ENCODE measurements at regions not wholly inside any gene's neighbourhood (a gene's known extent, or its start where the extent isn't known, plus 50 kb on each side); places are given as distances from the start of the nearest gene placed in this dataset.

- H3K27ac Mint-ChIP-seq: no peak overlapping the region
- POLR2A ChIA-PET: no interaction called here
- Histone ChIP-seq H3K27me3 (ENCODE audit: control insufficient read depth in 1 of 2, insufficient read depth in 2 of 2, low read length in 2 of 2) (peaks cover 0 to 2% of the 10 kb centered on the region in 2 experiments), H3K9me3 (ENCODE audit: control insufficient read depth in 1 of 2, insufficient read depth in 1 of 2, low read length in 2 of 2) (peaks cover 4 to 47% of the 10 kb centered on the region in 2 experiments), H3K4me3 (ENCODE audit: low read length) (no peak overlapping the region), H3K4me1 (ENCODE audit: insufficient read depth, low read length) (no peaks in the 10 kb centered on the region), H3K36me3 (ENCODE audit: insufficient read depth, low read length) (no peaks in the 10 kb centered on the region), H3K27ac (ENCODE audit: low read depth in 1 of 2, low read length in 2 of 2) (no peak overlapping the region)
- H3K9me3 Mint-ChIP-seq: peaks cover 11% of the 10 kb centered on the region
- H3K4me3 Mint-ChIP-seq: no peak overlapping the region
- intact Hi-C loops (cut with DNase I, micrococcal nuclease): no loop called here
- ATAC-seq (ENCODE audit: poor library complexity) (no peak), DNase-seq (no peak)
- H3K27me3 Mint-ChIP-seq: no peaks in the 10 kb centered on the region
- H3K36me3 Mint-ChIP-seq (ENCODE audit: low read depth): no peaks in the 10 kb centered on the region
- CTCF ChIA-PET: no interaction called here
- H3K4me1 Mint-ChIP-seq (ENCODE audit: low read depth): no peaks in the 10 kb centered on the region
- TF ChIP-seq CTCF (IDR thresholded peaks at IDR 0.05): no peak
Measured at GRCh38 chr7:155911471-155912105, 99.3 kb upstream of the SHH start.

GRCh38 chr7:155908385-155908784, 96.1 kb upstream of the SHH start:
- Histone ChIP-seq H3K4me1 (ENCODE audit: insufficient read depth, low read length) (no peaks in the 10 kb centered on the region), H3K9me3 (ENCODE audit: control insufficient read depth in 1 of 2, insufficient read depth in 1 of 2, low read length in 2 of 2) (peaks cover 4 to 49% of the 10 kb centered on the region in 2 experiments), H3K4me3 (ENCODE audit: low read length) (no peak overlapping the region), H3K27ac (ENCODE audit: low read depth in 1 of 2, low read length in 2 of 2) (no peak overlapping the region), H3K36me3 (ENCODE audit: insufficient read depth, low read length) (no peaks in the 10 kb centered on the region), H3K27me3 (ENCODE audit: control insufficient read depth in 1 of 2, insufficient read depth in 2 of 2, low read length in 2 of 2) (peaks cover 0 to 2% of the 10 kb centered on the region in 2 experiments)
- TF ChIP-seq CTCF (IDR thresholded peaks at IDR 0.05): no peak
- ChIA-PET POLR2A (no interaction called here), CTCF (no interaction called here)
- no peak overlapping the region for H3K4me3 Mint-ChIP-seq
- no peaks in the 10 kb centered on the region for H3K27me3 Mint-ChIP-seq
- H3K27ac Mint-ChIP-seq: no peak overlapping the region
- peaks cover 11% of the 10 kb centered on the region for H3K9me3 Mint-ChIP-seq
- intact Hi-C loops (cut with DNase I, micrococcal nuclease): no loop called here
- H3K36me3 Mint-ChIP-seq (ENCODE audit: low read depth): no peaks in the 10 kb centered on the region
- DNase-seq (no peak), ATAC-seq (ENCODE audit: poor library complexity) (no peak)
- no peaks in the 10 kb centered on the region for H3K4me1 Mint-ChIP-seq (ENCODE audit: low read depth)

GRCh38 chr7:155907450-155908200, 95.4 kb upstream of the SHH start:
- ATAC-seq (ENCODE audit: poor library complexity): no peak
- Histone ChIP-seq H3K27ac (ENCODE audit: low read depth in 1 of 2, low read length in 2 of 2) (no peak overlapping the region), H3K9me3 (ENCODE audit: control insufficient read depth in 1 of 2, insufficient read depth in 1 of 2, low read length in 2 of 2) (peaks cover 4 to 44% of the 10 kb centered on the region in 2 experiments), H3K4me1 (ENCODE audit: insufficient read depth, low read length) (no peaks in the 10 kb centered on the region), H3K36me3 (ENCODE audit: insufficient read depth, low read length) (no peaks in the 10 kb centered on the region), H3K4me3 (ENCODE audit: low read length) (no peak overlapping the region), H3K27me3 (ENCODE audit: control insufficient read depth in 1 of 2, insufficient read depth in 2 of 2, low read length in 2 of 2) (peaks cover 0 to 2% of the 10 kb centered on the region in 2 experiments)
- no peak overlapping the region for H3K27ac Mint-ChIP-seq
- H3K36me3 Mint-ChIP-seq (ENCODE audit: low read depth): no peaks in the 10 kb centered on the region
- intact Hi-C loops (cut with DNase I, micrococcal nuclease): no loop called here
- ChIA-PET POLR2A (no interaction called here), CTCF (no interaction called here)
- no peak overlapping the region for H3K4me3 Mint-ChIP-seq
- H3K9me3 Mint-ChIP-seq: peaks cover 8% of the 10 kb centered on the region
- no peaks in the 10 kb centered on the region for H3K27me3 Mint-ChIP-seq
- H3K4me1 Mint-ChIP-seq (ENCODE audit: low read depth): no peaks in the 10 kb centered on the region
- no peak for TF ChIP-seq CTCF (IDR thresholded peaks at IDR 0.05)
- DNase-seq: no peak

Measured in CD4-positive, alpha-beta T cell (primary cell).